IPS-20b (cell line): ENCODE measurements at regions not wholly inside any gene's neighbourhood (a gene's known extent, or its start where the extent isn't known, plus 50 kb on each side); places are given as distances from the start of the nearest gene placed in this dataset.

Experiments
- H3K27ac ChIP-seq: one replicate; pipeline ENCODE4 v1.5.1; 2013; ENCODE audit warnings: low read length
- H3K27me3 ChIP-seq: 2 replicates; pipeline ENCODE4 v1.6.1; 2013; ENCODE audit warnings: mild to moderate bottlenecking, low read length, inconsistent platforms; ENCODE audit not compliant: insufficient read depth
- H3K36me3 ChIP-seq: 2 replicates; pipeline ENCODE4 v1.6.1; 2013; ENCODE audit warnings: low read depth, mild to moderate bottlenecking, inconsistent platforms, low read length, moderate library complexity; ENCODE audit not compliant: insufficient read depth
- H3K4me1 ChIP-seq: 2 replicates; pipeline ENCODE4 v1.6.1; 2013; ENCODE audit warnings: mild to moderate bottlenecking, control low read depth, inconsistent platforms, low read length, moderate library complexity; ENCODE audit not compliant: insufficient read depth
- H3K4me3 ChIP-seq: 2 replicates; pipeline ENCODE4 v1.5.1; 2013; ENCODE audit warnings: mild to moderate bottlenecking, low read length, inconsistent platforms
- H3K9ac ChIP-seq: 2 replicates; pipeline ENCODE4 v1.6.1; 2013; ENCODE audit warnings: low read depth, mild to moderate bottlenecking, inconsistent platforms, low read length, moderate library complexity
- H3K9me3 ChIP-seq: 2 replicates; pipeline ENCODE4 v1.6.1; 2013; ENCODE audit warnings: mild to moderate bottlenecking, low read depth, low read length, inconsistent platforms; ENCODE audit not compliant: insufficient read depth

DNA sequence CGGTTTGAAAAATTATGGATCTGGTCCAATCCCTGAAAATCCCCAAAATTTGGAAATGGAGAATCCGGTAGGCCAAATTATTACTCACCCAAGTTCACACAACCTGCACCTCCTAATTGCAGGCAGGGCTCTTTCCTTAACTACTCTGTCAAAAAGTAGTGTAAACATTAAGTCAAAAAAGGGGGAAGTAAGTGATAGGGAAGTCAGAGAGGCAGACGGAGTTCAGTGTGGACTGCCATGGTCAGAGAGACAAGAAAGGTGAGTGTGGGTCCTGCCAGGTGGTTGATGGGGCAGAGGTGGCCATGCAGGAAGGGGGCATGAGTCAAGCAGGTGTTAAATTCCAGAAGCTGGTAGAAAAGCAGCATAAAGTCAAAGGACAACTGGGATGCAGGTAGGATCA, 83.5 kb upstream of the CALM2 start:
- Histone ChIP-seq H3K4me3 (no peak overlapping the region), H3K27me3 (no peaks in the 10 kb centered on the region), H3K36me3 (no peaks in the 10 kb centered on the region), H3K27ac (no peak overlapping the region), H3K9ac (no peak overlapping the region), H3K9me3 (no peaks in the 10 kb centered on the region), H3K4me1 (peaks cover 4% of the 10 kb centered on the region; the same call in 1 of the 2 replicates)

DNA sequence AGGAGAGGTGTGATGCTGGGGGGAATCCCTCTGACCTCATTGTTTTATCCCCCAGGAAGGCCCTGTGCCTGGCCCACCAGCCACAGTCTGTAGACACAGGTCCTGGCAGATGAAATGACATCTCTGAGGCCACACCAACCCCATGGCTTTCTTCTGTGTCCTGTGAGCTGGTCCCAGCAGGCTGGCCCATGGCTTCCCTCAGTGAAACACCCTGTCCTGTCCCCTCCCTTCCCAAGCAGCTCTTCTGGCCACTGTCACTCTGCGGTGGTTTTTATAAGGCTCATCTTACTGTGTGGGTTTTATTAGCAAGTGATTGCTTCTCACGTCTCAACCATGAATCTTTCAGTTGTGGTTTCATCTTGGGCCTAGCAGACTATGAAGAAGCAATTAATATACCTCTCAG, 81.6 kb upstream of the CALM2 start:
- no peak overlapping the region for H3K27ac ChIP-seq

DNA sequence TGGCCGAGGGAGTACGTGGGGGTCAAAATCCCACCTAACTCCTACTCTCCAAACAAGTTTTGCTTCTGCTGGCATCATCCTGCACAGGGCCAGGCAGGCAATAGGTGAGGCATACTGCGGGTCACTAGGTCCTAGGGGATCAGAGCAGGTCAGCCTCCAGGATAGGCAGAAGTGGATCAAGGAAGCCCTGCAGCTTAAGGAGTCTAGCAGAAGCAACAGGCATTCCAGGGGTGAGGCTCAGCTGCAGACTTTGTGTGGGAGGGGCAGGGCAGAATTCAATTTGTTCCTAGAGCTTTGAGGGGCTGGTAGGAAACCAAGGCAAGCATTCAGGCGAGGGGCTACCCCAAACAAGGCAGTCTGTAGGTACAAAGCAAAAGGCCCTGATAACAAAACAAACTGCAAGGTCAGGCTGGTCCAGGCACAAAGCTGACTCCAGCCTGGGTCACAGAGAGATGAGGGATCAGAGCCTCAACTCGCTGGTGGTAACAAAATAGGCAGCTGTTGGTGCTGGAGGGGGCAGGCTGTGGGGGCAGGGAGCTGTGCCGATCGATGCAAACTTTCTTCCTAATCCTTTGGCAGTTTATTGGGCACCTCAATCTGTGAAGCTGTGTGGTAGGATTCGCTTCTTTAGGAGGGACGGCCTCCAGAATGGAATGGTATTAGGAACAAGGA, 80.2 kb upstream of the CALM2 start:
- Histone ChIP-seq H3K27me3 (no peaks in the 10 kb centered on the region), H3K4me3 (no peak overlapping the region), H3K4me1 (peaks cover 4% of the 10 kb centered on the region), H3K9ac (no peak overlapping the region), H3K36me3 (no peaks in the 10 kb centered on the region), H3K27ac (no peak overlapping the region), H3K9me3 (no peaks in the 10 kb centered on the region)

More for the DNA sequence above, 81.6 kb upstream of the CALM2 start:
- Histone ChIP-seq H3K27me3 (no peaks in the 10 kb centered on the region), H3K36me3 (no peaks in the 10 kb centered on the region), H3K9ac (no peak overlapping the region), H3K4me3 (no peak overlapping the region), H3K4me1 (peaks cover 4% of the 10 kb centered on the region), H3K9me3 (no peaks in the 10 kb centered on the region)

DNA sequence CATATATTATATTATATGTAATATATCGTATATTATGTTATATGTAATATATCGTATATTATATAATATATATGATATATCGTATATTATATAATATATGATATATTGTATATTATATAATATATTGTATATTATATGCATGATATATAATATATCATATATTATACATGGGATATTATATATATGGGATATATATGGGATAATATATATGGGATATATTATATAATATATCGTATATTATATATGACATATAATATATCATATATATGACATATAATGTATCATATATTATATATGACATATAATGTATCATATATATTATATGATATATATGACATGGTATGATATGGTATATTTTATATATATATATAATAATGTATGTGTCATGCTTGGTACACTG, 79.5 kb upstream of the CALM2 start:
- Histone ChIP-seq H3K27ac (no peak overlapping the region), H3K4me3 (no peak overlapping the region), H3K4me1 (peaks cover 4% of the 10 kb centered on the region), H3K27me3 (no peaks in the 10 kb centered on the region), H3K9ac (no peak overlapping the region), H3K9me3 (no peaks in the 10 kb centered on the region), H3K36me3 (no peaks in the 10 kb centered on the region)

DNA sequence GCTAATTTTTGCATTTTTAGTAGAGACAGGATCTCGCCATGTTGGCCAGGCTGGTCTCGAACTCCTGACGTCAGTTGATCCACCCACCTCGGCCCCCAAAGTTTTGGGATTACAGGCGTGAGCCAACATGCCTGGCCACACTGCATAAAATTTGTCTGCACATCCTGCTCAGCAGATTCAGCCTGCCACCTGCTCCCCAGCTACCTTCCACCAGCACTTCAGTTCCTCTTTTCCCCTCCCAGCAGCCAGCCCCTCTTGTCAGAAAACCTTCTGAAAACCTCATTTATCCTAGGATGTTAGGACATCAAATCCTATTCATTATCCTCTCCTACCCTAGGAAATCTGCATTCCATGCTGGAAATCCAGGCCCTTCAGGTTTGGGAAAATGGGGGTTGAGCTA, 78.2 kb upstream of the CALM2 start:
- H3K36me3 ChIP-seq: no peaks in the 10 kb centered on the region
- no peaks in the 10 kb centered on the region for H3K27me3 ChIP-seq
- H3K4me3 ChIP-seq: no peak overlapping the region
- no peak overlapping the region for H3K27ac ChIP-seq
- no peak overlapping the region for H3K9ac ChIP-seq
- peaks cover 4% of the 10 kb centered on the region for H3K4me1 ChIP-seq
- no peaks in the 10 kb centered on the region for H3K9me3 ChIP-seq

DNA sequence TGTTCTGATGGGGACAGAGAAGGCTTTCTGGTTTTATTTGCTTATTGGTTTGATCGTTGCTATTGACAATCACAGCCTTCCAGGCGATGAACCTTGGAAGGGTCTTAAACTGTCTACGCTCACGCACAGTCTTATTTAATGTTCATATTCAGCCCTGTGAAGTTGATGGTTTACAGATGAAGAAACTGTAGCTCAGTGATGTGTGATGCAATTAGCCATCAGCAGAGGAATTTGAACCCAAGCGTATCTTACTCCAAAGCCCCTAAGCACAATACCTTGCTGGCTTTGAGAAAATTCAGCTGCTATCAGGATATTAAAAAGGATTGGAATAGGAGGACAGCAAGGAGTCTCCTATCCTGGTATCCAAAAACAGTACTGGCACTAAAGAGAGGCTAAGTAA, 77.1 kb upstream of the CALM2 start:
- Histone ChIP-seq H3K36me3 (no peaks in the 10 kb centered on the region), H3K9ac (no peak overlapping the region), H3K4me3 (no peak overlapping the region), H3K9me3 (no peaks in the 10 kb centered on the region), H3K27me3 (no peaks in the 10 kb centered on the region), H3K4me1 (peaks cover 10% of the 10 kb centered on the region), H3K27ac (no peak overlapping the region)

DNA sequence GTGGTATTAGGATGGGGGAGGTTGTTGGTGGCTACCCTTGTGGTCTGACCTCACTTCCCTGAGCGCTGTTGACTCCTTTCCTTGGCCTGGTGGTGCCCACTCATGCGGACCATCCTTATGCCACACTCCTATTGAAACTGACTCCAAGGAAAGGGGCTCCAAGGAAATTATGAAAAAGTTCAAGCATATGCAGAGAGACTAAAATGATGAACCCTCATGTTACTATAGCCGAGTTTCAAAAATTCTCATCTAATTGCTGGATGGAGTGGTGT, 75.0 kb upstream of the CALM2 start:
- peaks cover 10% of the 10 kb centered on the region for H3K4me1 ChIP-seq
- H3K4me3 ChIP-seq: no peak overlapping the region
- no peaks in the 10 kb centered on the region for H3K27me3 ChIP-seq
- no peaks in the 10 kb centered on the region for H3K36me3 ChIP-seq
- no peak overlapping the region for H3K27ac ChIP-seq
- H3K9ac ChIP-seq: no peak overlapping the region
- no peaks in the 10 kb centered on the region for H3K9me3 ChIP-seq

DNA sequence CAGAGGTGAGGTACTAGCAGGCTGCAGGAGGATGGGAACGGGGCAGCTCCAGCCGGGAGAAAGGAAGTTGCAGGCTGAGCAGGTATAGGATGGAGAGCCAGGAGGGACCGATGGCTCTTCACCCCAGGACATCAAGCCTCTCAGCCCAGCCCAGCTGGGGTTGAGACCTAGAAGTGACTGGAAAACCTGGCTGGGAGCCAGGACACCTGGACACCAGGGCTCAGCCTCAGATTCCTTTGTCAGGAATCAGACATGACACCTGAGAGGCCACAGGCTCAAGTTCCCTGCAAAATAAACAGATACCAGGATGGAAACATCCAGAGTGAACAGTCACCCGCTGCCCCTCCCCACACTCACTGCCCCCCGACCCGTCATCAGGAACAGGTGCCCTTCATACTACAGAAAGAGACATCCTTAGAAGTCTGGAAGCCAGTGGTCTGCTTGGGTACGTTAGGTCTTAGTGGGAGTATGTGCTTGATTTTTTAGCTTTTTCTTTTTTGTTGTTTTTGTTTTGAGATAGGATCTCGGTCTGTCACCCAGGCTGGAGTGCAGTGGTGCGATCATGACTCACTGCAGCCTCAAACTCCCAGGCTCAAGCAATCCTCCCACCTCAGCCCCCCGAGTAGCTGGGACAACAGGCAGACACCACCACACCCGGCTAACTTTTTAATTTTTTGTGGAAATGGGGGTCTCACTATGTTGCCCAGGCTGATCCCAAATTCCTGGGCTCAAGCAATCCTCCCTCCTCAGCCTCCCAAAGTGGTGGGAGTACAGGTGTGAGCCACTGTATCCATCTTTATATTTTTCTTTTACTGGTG, 74.5 kb upstream of the CALM2 start:
- Histone ChIP-seq H3K4me3 (no peak overlapping the region), H3K27ac (no peak overlapping the region), H3K27me3 (no peaks in the 10 kb centered on the region), H3K4me1 (peaks cover 10% of the 10 kb centered on the region), H3K36me3 (no peaks in the 10 kb centered on the region), H3K9me3 (no peaks in the 10 kb centered on the region), H3K9ac (no peak overlapping the region)

DNA sequence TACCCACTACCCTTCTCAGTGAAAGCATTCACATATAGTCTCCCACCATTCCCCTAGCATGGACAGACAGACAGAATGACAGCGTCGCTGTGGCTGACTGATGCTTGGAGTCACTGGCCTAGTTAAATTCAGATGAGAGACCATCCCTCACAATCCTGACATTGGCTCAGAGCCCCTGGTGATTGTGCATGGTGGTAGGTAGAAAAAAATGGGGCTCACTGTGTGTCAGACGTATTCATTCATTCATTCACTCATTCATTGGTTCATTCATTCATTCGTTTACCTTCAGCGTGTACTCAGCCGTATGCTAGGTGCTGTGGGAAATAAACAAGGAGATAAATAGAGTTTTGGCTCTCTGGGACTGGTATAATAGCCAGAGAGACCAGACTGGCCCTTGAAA, 73.6 kb upstream of the CALM2 start:
- peaks cover 10% of the 10 kb centered on the region for H3K4me1 ChIP-seq
- no peaks in the 10 kb centered on the region for H3K36me3 ChIP-seq
- H3K27me3 ChIP-seq: no peaks in the 10 kb centered on the region
- H3K9me3 ChIP-seq: no peaks in the 10 kb centered on the region
- no peak overlapping the region for H3K9ac ChIP-seq
- H3K4me3 ChIP-seq: no peak overlapping the region
- H3K27ac ChIP-seq: no peak overlapping the region

DNA sequence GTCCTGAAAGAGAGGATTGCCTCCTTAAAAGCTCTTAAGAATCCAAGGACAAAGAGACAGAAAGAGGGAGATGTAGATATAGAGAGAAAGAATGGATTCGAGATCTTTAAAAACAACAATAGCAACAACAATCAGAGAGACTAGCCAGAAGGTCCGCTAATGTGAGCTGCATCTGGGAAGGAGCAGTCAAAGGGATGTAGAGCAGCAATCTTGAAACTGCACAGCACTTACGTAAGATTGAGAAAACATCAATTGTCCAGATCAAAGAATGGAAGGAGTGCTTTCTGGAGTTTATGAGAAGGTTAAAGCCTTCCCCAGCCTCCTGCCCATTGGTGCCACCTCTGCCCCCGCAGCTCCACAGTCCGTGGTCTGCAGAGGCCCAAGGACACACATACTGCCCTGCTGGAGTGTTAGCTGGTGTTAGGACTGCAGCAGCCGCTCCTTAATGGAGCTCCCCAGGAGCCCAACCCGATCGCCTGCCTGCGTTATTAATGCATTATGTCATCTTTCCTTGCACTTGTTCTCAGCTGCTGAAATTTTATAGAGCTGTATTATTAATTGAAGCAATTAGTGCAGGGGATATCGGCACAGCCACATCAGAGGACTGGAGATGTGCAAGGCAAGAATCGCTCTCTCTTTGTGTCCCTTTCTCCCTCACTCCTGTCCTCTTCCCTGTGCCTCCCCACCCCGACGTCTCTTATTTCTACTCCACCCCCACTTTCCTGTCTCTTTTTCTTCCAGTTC, 73.0 kb upstream of the CALM2 start:
- Histone ChIP-seq H3K27ac (no peak overlapping the region), H3K4me1 (peaks cover 6% of the 10 kb centered on the region; the same call in 1 of the 2 replicates), H3K27me3 (no peaks in the 10 kb centered on the region), H3K9me3 (no peaks in the 10 kb centered on the region), H3K4me3 (no peak overlapping the region), H3K36me3 (no peaks in the 10 kb centered on the region), H3K9ac (no peak overlapping the region)

DNA sequence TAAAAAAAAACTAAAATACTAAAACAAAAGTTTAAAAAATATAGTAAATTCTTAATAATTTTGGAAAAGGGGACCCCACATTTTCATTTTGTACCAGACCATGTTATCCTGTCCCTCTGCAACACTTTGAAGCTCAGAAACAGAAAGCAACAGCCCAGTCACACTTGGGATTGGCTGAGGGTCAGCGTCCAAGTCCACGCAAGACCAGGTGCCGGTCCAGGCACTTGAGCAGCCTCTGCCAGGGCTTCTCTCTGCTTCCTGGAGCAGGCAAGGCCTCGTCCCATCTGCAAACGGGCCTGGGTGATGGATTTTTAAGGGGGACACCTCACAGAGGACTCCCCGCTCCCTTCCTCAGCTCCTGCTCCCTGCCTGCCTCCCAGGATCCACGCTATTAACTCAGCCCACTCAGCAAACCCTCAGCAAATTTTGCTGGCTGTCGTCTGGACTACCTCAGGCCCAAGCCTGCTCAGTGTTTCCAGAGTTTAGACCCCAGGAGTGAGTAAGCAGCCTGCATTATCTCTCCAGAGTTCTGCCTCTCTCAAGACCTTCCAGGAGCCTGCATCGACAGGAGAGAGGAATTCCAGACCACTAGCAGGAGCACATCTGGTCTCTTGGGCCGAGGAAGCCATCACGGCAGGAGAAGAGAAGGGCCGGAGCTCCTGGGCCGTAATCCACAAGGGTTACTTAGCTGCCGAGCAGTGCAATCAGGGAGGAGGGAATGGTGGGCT, 67.4 kb upstream of the CALM2 start:
- H3K27me3 ChIP-seq: no peaks in the 10 kb centered on the region
- H3K36me3 ChIP-seq: no peaks in the 10 kb centered on the region
- H3K27ac ChIP-seq: no peak overlapping the region
- no peak overlapping the region for H3K9ac ChIP-seq
- no peaks in the 10 kb centered on the region for H3K9me3 ChIP-seq
- no peak overlapping the region for H3K4me3 ChIP-seq
- peaks cover 12% of the 10 kb centered on the region for H3K4me1 ChIP-seq
